GM12872 (cell line): ENCODE measurements at regions not wholly inside any gene's neighbourhood (a gene's known extent, or its start where the extent isn't known, plus 50 kb on each side); places are given as distances from the start of the nearest gene placed in this dataset.

Source experiments
- CTCF ChIP-seq: IDR thresholded peaks from 3 replicates; pipeline ENCODE4 v1.5.1; 2011; ENCODE audit warnings: low read depth, mild to moderate bottlenecking, low read length, moderate library complexity; ENCODE audit not compliant: insufficient read depth

DNA sequence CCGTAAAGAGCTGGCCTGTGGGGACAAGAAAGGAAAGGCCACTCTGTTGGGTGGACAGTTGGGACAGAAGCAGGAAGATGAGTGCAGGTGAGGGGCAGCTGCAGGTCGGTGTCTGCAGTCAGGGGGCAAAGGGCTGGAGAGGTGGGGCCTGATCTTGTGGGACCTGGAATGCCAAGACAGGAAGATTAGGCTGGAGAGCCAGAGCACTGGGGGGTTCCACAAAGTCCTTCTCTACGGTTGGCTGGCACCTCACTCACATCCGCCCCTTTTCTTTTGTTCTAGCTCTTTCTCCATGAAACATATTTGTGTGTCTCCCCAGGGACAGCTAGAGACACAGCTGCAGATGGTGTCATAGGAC, 404.1 kb downstream of the PTPRU start:
- no peak for TF ChIP-seq CTCF

DNA sequence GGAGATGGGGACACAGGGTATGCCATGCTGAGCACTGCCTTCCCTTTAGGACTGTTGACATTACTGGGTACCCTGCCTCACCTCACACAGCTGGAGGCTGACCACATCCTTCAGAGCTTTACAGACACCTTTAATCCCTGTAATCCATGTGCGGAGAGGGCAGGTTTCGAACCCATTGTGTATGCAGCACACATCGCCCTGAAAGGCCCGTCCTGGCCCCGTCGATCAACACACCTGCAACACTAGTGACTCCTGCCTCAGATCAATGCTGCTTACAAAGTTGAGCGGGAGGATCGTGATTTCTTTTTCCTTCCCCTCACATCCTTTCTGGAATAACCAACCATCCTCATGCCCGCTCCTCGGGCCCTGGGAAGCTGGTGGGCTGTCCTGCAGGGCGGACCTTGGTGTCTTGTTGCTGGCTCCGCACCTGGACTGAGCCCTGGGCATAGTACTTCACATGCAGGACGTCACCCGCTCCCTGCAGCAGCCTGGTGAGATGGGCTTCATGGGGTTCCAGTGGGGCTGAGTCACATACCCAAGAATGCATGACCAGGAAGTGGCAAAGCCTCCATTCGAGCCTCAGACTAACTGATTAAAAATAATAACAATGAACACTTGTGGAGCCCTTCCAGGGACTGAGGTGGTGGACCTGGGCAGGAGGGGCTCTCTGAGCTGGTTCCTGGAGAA, 403.6 kb downstream of the PTPRU start:
- TF ChIP-seq CTCF: no peak

- no peak for TF ChIP-seq CTCF
Measured at GRCh38 chr1:29639156-29639736, 402.9 kb downstream of the PTPRU start.

DNA sequence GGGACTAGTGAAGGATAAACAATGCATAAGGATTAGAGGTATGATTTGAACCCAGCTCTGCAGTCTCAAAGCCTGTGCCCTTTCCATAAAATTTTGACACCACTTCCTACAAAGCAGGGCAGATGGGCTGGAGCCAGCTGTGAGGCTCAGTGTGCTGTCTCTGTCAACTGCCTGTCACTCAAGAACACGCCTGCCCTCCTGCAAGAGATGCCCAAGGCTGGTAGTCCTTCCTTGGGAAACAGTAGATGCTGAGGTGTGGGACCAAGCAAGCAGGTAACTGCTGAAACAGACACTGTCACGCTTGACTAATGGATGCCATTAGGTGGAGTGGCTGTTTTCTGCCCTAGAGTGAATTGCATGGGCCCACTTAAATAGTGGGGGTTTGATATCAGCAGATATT, 402.0 kb downstream of the PTPRU start:
- no peak for TF ChIP-seq CTCF

DNA sequence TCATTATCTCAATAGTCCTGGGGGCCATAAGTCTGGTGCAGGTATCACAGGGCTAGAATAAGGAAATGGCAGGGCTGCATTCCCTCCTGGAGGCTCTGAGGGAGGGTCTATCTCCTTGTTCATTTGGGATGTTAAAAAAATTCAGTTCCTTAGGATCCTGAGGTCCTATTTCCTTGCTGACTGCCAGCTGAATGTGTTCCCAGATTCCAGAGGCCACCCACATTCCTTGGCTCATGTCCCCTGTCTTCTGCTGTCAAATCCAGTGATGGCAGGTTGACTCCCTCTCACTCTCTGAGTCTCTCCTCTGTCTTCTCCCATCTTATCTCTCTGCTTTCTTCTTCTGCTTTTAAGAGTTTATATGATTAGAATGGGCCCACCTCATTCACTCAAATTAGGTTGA, 400.6 kb downstream of the PTPRU start:
- TF ChIP-seq CTCF: no peak

GRCh38 chr1:29635501-29636263, 399.4 kb downstream of the PTPRU start:
- TF ChIP-seq CTCF: no peak

DNA sequence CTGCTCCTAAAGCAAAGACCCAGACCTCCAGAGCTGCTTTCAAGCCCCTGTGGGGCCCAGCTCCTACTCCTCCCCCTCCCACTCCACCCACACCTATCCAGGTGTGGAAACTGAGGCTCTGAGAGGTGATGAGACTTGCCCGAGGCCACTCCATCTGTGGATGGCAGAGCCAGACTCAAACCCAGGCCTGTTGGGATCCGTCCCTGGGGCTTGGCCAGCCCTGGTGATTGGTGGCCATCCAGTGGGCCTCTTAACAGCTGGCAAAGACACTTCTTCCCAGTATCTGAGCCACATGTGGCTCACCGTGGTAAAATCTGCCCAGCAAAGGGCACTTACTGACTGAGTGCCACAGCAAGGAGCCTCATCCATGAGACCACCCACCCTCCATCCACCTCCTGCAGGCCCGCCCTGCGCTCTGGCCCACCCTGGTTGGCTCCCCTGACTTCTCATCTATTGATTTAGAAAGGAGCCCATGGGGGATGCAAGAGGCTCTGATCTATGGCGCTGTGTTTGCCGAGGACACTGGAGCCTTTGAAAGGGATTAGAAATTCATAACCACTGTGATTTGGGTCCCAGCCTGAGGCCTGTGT, 398.5 kb downstream of the PTPRU start:
- no peak for TF ChIP-seq CTCF
